Panc1 (cell line): ENCODE measurements at regions not wholly inside any gene's neighbourhood (a gene's known extent, or its start where the extent isn't known, plus 50 kb on each side); places are given as distances from the start of the nearest gene placed in this dataset.

Experiments
- ATAC-seq: fragments of 200-7000 bp; cut with Tn5 transposase; 2 replicates; pipeline ENCODE4 v1.9.1; 2020; ENCODE audit warnings: mild to moderate bottlenecking, moderate library complexity
- BruUV-seq: library from RNA; stranded (reverse); fragments of 400-500 nt; replicated peaks from 2 replicates; lab custom pipeline; 2021; lab: Mats Ljungman, UMichigan
- CTCF ChIA-PET: fragments of 300-600 bp; sonication (Branson Sonifier 250); formaldehyde crosslinking; loops from one replicate; lab custom pipeline; 2022; ENCODE audit warnings: antibody characterized with exemption; lab: Charles Lee
- POLR2A ChIA-PET: fragments of 300-600 bp; sonication (Branson Sonifier 250); formaldehyde crosslinking; loops from one replicate; lab custom pipeline; 2022; ENCODE audit warnings: antibody characterized with exemption; lab: Charles Lee
- DNase-seq: peaks from one replicate; pipeline ENCODE4 v3.0.0-alpha.2; 2010; ENCODE audit warnings: low read depth, low spot score
- H3K27ac ChIP-seq: 2 replicates; pipeline ENCODE4 v1.5.1; 2011; ENCODE audit warnings: mild to moderate bottlenecking, low read length, inconsistent platforms
- H3K27me3 ChIP-seq: fragments of 200-500 bp; sonication (Bioruptor generic); 2 replicates; pipeline ENCODE4 v1.6.0; 2014; ENCODE audit warnings: low read length, inconsistent platforms; ENCODE audit not compliant: control insufficient read depth, insufficient read depth
- H3K36me3 ChIP-seq: fragments of 200-500 bp; sonication (Bioruptor generic); 2 replicates; pipeline ENCODE4 v1.5.1; 2014; ENCODE audit warnings: inconsistent platforms, mild to moderate bottlenecking, low read length, moderate library complexity; ENCODE audit not compliant: control insufficient read depth, insufficient read depth
- H3K4me1 ChIP-seq: 2 replicates; pipeline ENCODE4 v1.5.1; 2011; ENCODE audit warnings: inconsistent platforms, mild to moderate bottlenecking, low read length, moderate library complexity; ENCODE audit not compliant: control insufficient read depth, insufficient read depth
- H3K4me3 ChIP-seq, 2 experiments: 2 replicates each; pipeline ENCODE4 v1.5.1; 2011 to 2012; ENCODE audit warnings: low read depth in 2 of 2, low read length in 2 of 2, mild to moderate bottlenecking in 2 of 2, inconsistent platforms in 1 of 2, moderate library complexity in 1 of 2
- H3K9me3 ChIP-seq: fragments of 200-500 bp; sonication (Bioruptor generic); 2 replicates; pipeline ENCODE4 v1.5.1; 2014; ENCODE audit warnings: low read depth, mild to moderate bottlenecking, inconsistent platforms, low read length, moderate library complexity; ENCODE audit not compliant: control insufficient read depth, insufficient read depth
- POLR2AphosphoS5 ChIP-seq: IDR thresholded peaks from 2 replicates; pipeline ENCODE4 v1.6.1; 2012; ENCODE audit warnings: mild to moderate bottlenecking, low read depth, low read length, moderate library complexity
- SIN3A ChIP-seq: IDR thresholded peaks from 2 replicates; pipeline ENCODE4 v1.6.1; 2012; ENCODE audit warnings: low read depth, mild to moderate bottlenecking, low read length, moderate library complexity, borderline replicate concordance; ENCODE audit not compliant: insufficient read depth
- TCF7L2 ChIP-seq: IDR thresholded peaks from 2 replicates; pipeline ENCODE4 v1.6.1; 2011; ENCODE audit warnings: mild to moderate bottlenecking, low read depth, low read length, inconsistent platforms
- in situ Hi-C: cut with HindIII; loops from 2 replicates; pipeline ENCODE4 v1.10.0; 2016; ENCODE audit warnings: low sequenced_read_pairs, low pct_unique_long_range_greater_than_20kb
- intact Hi-C: fragments of 100-400 bp; cut with micrococcal nuclease; formaldehyde crosslinking; loops from one replicate; pipeline ENCODE4 v1.10.0; 2022; ENCODE audit not compliant: unreplicated experiment
- TF ChIP-seq, protein P1 (sequence below), 2 experiments: IDR thresholded peaks; 2 replicates each; pipeline ENCODE4 v1.6.1; 2011 to 2012; ENCODE audit warnings: low read depth in 2 of 2, control low read depth in 1 of 2, low read length in 1 of 2, mild to moderate bottlenecking in 1 of 2, moderate library complexity in 1 of 2; ENCODE audit not compliant: insufficient read depth in 1 of 2
- TF ChIP-seq, protein P2 (sequence below): fragments of 450-650 bp; IDR thresholded peaks from 2 replicates; pipeline ENCODE4 v1.5.1; 2017; ENCODE audit warnings: mild to moderate bottlenecking

DNA sequence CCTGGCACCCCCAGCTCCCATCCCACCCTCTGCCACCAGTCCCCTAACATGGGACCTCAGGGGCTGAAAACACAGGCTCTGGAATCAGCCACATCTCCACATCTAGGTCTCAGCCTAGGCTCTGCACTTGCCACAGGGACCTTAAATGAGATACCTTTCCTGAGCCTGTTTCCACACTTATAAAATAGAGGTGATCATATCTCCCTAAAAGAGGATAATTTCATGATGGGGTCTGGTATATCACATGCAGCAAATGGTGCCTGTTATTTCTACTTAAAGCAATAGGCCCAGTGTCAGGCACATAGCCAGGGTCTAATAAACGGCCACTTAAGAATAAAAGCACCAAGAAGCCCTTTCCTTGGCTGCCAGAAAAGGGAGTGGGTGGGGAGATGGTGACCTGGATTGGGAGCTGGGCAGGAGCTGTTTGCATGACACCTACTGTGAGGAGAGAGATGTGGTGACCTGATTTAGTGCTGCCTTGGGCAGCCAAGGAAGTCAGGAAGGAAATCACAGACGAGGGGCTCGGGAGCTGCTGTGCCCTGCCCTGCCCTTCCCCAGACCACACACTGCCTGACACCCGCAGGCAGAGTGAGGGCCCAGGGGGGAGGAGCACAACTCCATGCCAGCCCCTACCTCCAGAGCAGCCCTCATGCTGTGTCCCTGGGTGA lies 71.2 kb downstream of the IRF2BPL start:
- H3K9me3 ChIP-seq: no peaks in the 10 kb centered on the region
- no peaks in the 10 kb centered on the region for H3K36me3 ChIP-seq
- no peaks in the 10 kb centered on the region for H3K27me3 ChIP-seq
- BruUV-seq: no TSS peak
- ATAC-seq: no peak
- in situ Hi-C loops (no loop called here), intact Hi-C loops (loop anchor here (5.0 kb wide), 2 partner anchors 40 to 110 kb away; no protein-coding TSS in a partner anchor)
- no peak overlapping the region for H3K4me3 ChIP-seq
- DNase-seq: no peak
- H3K4me1 ChIP-seq: peaks cover 75% of the 10 kb centered on the region
- ChIA-PET POLR2A (no interaction called here), CTCF (no interaction called here)
- peak overlapping the region; percentile 98 for H3K27ac ChIP-seq
- 0 out of 2 replicates have a peak, but pooled peaks have one; percentile 23 for TF ChIP-seq TCF7L2
- TF ChIP-seq, protein P1, sequence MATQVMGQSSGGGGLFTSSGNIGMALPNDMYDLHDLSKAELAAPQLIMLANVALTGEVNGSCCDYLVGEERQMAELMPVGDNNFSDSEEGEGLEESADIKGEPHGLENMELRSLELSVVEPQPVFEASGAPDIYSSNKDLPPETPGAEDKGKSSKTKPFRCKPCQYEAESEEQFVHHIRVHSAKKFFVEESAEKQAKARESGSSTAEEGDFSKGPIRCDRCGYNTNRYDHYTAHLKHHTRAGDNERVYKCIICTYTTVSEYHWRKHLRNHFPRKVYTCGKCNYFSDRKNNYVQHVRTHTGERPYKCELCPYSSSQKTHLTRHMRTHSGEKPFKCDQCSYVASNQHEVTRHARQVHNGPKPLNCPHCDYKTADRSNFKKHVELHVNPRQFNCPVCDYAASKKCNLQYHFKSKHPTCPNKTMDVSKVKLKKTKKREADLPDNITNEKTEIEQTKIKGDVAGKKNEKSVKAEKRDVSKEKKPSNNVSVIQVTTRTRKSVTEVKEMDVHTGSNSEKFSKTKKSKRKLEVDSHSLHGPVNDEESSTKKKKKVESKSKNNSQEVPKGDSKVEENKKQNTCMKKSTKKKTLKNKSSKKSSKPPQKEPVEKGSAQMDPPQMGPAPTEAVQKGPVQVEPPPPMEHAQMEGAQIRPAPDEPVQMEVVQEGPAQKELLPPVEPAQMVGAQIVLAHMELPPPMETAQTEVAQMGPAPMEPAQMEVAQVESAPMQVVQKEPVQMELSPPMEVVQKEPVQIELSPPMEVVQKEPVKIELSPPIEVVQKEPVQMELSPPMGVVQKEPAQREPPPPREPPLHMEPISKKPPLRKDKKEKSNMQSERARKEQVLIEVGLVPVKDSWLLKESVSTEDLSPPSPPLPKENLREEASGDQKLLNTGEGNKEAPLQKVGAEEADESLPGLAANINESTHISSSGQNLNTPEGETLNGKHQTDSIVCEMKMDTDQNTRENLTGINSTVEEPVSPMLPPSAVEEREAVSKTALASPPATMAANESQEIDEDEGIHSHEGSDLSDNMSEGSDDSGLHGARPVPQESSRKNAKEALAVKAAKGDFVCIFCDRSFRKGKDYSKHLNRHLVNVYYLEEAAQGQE (IDR thresholded peaks at IDR 0.05; ENCODE audit: insufficient read depth in 1 of 2, low read depth in 2 of 2, low read length in 1 of 2): no peak

GRCh38 chr14:76956316-76957090 lies 72.0 kb downstream of the IRF2BPL start:
- DNase-seq: no peak
- TF ChIP-seq, protein P1 (IDR thresholded peaks at IDR 0.05; ENCODE audit: insufficient read depth in 1 of 2, low read depth in 2 of 2, low read length in 1 of 2): no peak
- TF ChIP-seq, protein P2, sequence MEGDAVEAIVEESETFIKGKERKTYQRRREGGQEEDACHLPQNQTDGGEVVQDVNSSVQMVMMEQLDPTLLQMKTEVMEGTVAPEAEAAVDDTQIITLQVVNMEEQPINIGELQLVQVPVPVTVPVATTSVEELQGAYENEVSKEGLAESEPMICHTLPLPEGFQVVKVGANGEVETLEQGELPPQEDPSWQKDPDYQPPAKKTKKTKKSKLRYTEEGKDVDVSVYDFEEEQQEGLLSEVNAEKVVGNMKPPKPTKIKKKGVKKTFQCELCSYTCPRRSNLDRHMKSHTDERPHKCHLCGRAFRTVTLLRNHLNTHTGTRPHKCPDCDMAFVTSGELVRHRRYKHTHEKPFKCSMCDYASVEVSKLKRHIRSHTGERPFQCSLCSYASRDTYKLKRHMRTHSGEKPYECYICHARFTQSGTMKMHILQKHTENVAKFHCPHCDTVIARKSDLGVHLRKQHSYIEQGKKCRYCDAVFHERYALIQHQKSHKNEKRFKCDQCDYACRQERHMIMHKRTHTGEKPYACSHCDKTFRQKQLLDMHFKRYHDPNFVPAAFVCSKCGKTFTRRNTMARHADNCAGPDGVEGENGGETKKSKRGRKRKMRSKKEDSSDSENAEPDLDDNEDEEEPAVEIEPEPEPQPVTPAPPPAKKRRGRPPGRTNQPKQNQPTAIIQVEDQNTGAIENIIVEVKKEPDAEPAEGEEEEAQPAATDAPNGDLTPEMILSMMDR: no peak
- TF ChIP-seq POLR2AphosphoS5: peak; percentile 65; the same call in 1 of the 2 replicates
- peak; percentile 69; the same call in 1 of the 2 replicates for TF ChIP-seq SIN3A
- peak; percentile 59; the same call in 1 of the 2 replicates for TF ChIP-seq TCF7L2
- in situ Hi-C loops (no loop called here), intact Hi-C loops (loop anchor here (5.0 kb wide), 2 partner anchors 39 to 111 kb away; no protein-coding TSS in a partner anchor)
- H3K27me3 ChIP-seq: no peaks in the 10 kb centered on the region
- peaks cover 70% of the 10 kb centered on the region for H3K4me1 ChIP-seq
- peak overlapping the region; percentile 98 for H3K27ac ChIP-seq
- POLR2A ChIA-PET: interaction anchor here (0.9 to 1.2 kb wide), 2 partner anchors 9 to 84 kb away, joined by 3 read pairs; no protein-coding TSS in a partner anchor
- no peaks in the 10 kb centered on the region for H3K36me3 ChIP-seq
- ATAC-seq: peak; percentile 74
- CTCF ChIA-PET: interaction anchor here (0.8 to 1.0 kb wide), 2 partner anchors 43 to 66 kb away, joined by 3 to 4 read pairs; no protein-coding TSS in a partner anchor
- no peaks in the 10 kb centered on the region for H3K9me3 ChIP-seq
- peak overlapping the region; percentile 5 to 29; a peak in 3 of 4 replicates for H3K4me3 ChIP-seq
- no TSS peak for BruUV-seq
